Activated CD4-positive, alpha-beta memory T cell treated with anti-CD3 and anti-CD28 coated beads for 36 hours (primary cell): ENCODE measurements at regions not wholly inside any gene's neighbourhood (a gene's known extent, or its start where the extent isn't known, plus 50 kb on each side); places are given as distances from the start of the nearest gene placed in this dataset.
"Not testable (repeated sequence)": the region's sequence is repeated elsewhere in the genome, so short reads cannot be mapped to it uniquely, and the experiment has no call there.

ENCODE experiments used
- CTCF ChIA-PET: fragments of 350-600 bp; sonication (Branson Sonifier 250); formaldehyde crosslinking; loops from one replicate; lab custom pipeline; 2021; ENCODE audit warnings: antibody characterized with exemption, inconsistent platforms; lab: Charles Lee
- POLR2A ChIA-PET: fragments of 350-600 bp; sonication (Branson Sonifier 250); formaldehyde crosslinking; loops from one replicate; lab custom pipeline; 2021; ENCODE audit warnings: antibody characterized with exemption; lab: Charles Lee
- DNase-seq: peaks from one replicate; pipeline ENCODE4 v3.0.0-alpha.2; 2020
- H3K27ac Mint-ChIP-seq: one replicate; pipeline ENCODE4 v1.8.0; 2021; ENCODE audit warnings: mixed read lengths
- H3K27me3 Mint-ChIP-seq: one replicate; pipeline ENCODE4 v1.8.0; 2021; ENCODE audit warnings: mixed read lengths
- H3K36me3 Mint-ChIP-seq: one replicate; pipeline ENCODE4 v1.8.0; 2021; ENCODE audit warnings: mixed read lengths
- H3K4me1 Mint-ChIP-seq: one replicate; pipeline ENCODE4 v1.8.0; 2021; ENCODE audit warnings: low read depth, mixed read lengths
- H3K4me3 Mint-ChIP-seq: one replicate; pipeline ENCODE4 v1.8.0; 2021; ENCODE audit warnings: mild to moderate bottlenecking, mixed read lengths
- H3K9me3 Mint-ChIP-seq: one replicate; pipeline ENCODE4 v1.8.0; 2021; ENCODE audit warnings: mixed read lengths
- intact Hi-C: fragments of 100-400 bp; cut with micrococcal nuclease; formaldehyde crosslinking; loops from one replicate; pipeline ENCODE4 v1.15.1; 2023

DNA sequence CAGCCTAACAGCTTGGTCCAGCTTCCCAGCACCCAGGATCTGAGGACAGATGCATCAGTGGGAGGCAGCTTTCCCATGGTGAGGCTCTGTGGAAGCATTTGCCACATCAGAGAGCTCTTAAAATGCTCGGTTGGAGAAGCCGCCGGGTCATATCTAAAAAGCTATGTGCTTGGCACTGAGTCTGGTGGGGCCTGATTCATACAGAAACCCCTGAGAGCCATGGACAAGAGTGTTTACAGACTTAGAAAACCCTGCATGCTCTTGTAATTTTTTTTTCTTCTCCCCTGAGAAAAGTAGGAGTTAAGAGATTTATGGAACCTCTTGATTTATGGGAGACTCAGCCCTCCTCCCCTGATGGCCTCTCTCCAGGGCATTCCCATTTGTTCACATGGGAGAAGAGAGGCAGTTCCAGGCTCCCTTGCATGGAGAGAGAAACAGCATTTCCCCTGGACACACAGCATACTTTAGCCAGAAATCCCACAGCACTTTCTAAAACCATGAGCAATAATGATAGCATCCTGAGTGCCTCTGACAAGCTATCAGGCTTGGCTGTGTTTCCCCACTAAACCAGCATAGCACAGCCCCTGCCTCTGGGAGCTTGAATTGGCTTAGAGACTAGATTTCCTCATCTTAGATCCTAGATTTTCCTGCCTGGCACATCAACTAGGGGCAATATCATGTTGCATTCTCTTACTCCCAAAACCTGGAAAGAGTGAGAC, 322.1 kb upstream of the AUTS2 start:
- intact Hi-C loops: no loop called here
- H3K27ac Mint-ChIP-seq: no peak overlapping the region
- no peak overlapping the region for H3K4me3 Mint-ChIP-seq
- no peaks in the 10 kb centered on the region for H3K27me3 Mint-ChIP-seq
- ChIA-PET CTCF (no interaction called here), POLR2A (no interaction called here)
- no peaks in the 10 kb centered on the region for H3K36me3 Mint-ChIP-seq
- H3K4me1 Mint-ChIP-seq: no peaks in the 10 kb centered on the region
- no peak for DNase-seq
- peaks cover 10% of the 10 kb centered on the region for H3K9me3 Mint-ChIP-seq

DNA sequence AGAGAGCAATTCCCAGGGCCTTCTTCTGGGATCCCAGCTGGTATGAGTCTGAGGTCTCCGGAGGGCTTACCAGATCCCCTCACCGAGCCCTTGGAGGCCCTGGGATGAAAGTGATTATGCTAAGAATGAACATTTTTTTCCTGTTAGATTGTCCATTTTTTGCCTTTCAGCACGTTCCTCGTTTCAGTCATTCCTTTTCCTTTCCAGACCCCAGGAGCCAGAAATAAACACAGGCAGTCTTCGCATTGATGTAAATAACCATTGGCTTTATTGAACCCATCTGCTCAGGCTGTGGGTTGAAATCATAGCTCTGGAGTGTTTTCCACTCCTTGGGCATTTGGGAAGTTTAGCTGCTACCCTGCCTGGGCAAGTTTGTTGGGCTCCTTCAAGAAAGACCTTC, 320.9 kb upstream of the AUTS2 start:
- ChIA-PET POLR2A (no interaction called here), CTCF (no interaction called here)
- no peaks in the 10 kb centered on the region for H3K4me1 Mint-ChIP-seq
- intact Hi-C loops: no loop called here
- peaks cover 17% of the 10 kb centered on the region for H3K9me3 Mint-ChIP-seq
- H3K27me3 Mint-ChIP-seq: no peaks in the 10 kb centered on the region
- H3K36me3 Mint-ChIP-seq: no peaks in the 10 kb centered on the region
- H3K4me3 Mint-ChIP-seq: no peak overlapping the region
- DNase-seq: no peak
- no peak overlapping the region for H3K27ac Mint-ChIP-seq

DNA sequence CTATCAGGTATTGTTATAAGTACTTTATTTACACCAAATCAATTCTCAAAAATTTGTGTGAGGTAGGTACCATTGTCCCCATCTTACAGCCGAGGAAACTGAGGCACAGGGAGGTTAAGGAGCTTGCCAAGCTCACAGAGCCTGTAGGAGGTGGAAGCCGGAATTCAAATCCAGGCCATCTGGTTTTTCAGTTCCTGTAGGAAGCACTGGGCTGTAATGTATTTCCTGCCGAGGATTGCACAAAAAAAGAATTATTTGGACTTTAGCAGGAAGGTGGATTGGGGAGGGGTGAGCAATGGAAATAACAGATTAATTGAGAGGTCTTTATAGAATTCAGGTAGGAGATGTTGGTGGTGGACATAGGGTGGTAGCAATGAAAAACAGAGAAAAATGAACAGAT, 315.3 kb upstream of the AUTS2 start:
- intact Hi-C loops: no loop called here
- ChIA-PET POLR2A (no interaction called here), CTCF (no interaction called here)
- Mint-ChIP-seq H3K27me3 (no peaks in the 10 kb centered on the region), H3K4me1 (no peaks in the 10 kb centered on the region), H3K36me3 (no peaks in the 10 kb centered on the region), H3K27ac (no peak overlapping the region), H3K4me3 (no peak overlapping the region), H3K9me3 (peaks cover 34% of the 10 kb centered on the region)
- no peak for DNase-seq

DNA sequence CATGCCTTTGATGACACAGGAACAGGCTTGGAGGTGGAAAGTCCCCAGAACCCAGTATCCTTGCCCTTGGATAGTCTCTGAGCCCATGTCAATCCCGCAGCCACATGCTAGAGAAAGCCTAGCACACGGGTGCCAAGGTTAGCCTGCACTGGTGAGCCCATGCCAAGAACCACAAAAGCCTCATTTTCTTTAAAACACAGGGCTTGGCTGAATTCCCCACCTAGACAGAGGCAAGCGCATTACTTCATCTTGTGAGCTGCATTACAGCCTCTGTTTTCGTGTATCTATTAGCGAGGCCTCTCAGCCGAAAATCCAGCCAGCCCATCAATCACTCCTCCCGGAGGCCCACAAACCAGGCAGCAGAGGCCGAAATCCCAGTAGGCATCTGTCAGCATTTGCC, 314.9 kb upstream of the AUTS2 start:
- DNase-seq: no peak
- intact Hi-C loops: no loop called here
- H3K9me3 Mint-ChIP-seq: peaks cover 34% of the 10 kb centered on the region
- H3K27me3 Mint-ChIP-seq: no peaks in the 10 kb centered on the region
- H3K4me3 Mint-ChIP-seq: no peak overlapping the region
- ChIA-PET CTCF (no interaction called here), POLR2A (no interaction called here)
- no peaks in the 10 kb centered on the region for H3K36me3 Mint-ChIP-seq
- no peak overlapping the region for H3K27ac Mint-ChIP-seq
- no peaks in the 10 kb centered on the region for H3K4me1 Mint-ChIP-seq

DNA sequence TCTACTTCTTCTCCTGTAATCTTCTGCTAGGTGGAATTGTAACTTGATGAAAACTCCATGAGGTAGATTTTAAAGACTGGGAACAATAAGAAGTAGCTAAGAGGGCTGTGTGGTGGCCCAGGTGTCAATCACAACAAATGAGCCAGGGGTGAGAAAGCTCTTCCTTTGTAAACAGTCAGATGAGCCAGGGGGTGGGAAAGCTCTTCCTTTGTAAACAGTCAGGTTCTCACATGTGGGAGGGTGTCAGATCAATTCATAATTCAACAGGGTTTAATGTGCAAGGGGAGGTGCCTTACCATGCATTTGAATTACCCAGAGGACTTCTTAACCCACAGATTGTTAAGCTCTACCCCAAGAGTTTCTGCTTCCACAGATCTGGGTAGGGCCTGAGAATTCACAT, 312.4 kb upstream of the AUTS2 start:
- Mint-ChIP-seq H3K27me3 (no peaks in the 10 kb centered on the region), H3K4me3 (no peak overlapping the region), H3K36me3 (no peaks in the 10 kb centered on the region), H3K27ac (no peak overlapping the region), H3K4me1 (no peaks in the 10 kb centered on the region), H3K9me3 (peaks cover 26% of the 10 kb centered on the region)
- POLR2A ChIA-PET: interaction anchor here (0.5 kb wide), 1 partner anchor 248 kb away, joined by 4 read pairs; no protein-coding TSS in a partner anchor
- CTCF ChIA-PET: interaction anchor here (0.6 kb wide), 1 partner anchor 1659 kb away, joined by 3 read pairs; no protein-coding TSS in a partner anchor
- DNase-seq: no peak
- intact Hi-C loops: no loop called here

DNA sequence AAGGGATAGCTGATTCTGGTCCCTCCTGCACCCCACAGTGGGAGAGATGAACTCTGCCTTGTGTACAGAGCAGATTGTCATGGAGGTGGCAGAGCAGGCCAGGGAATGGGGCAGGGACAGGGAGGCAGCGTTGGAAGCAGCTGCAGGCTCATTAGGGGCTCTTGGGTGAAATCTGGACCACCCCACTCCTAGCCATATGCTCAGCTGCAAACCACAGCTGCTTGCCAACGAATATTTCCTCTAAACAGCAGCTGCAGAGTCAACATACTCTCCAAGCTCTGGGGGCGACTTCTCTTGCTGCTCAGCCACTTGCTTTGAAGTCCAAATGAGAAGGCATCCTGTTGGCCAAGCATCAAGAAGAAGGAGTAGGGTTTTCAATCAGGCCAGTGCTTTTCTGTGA, 302.3 kb upstream of the AUTS2 start:
- Mint-ChIP-seq H3K4me3 (no peak overlapping the region), H3K4me1 (no peaks in the 10 kb centered on the region), H3K27me3 (no peaks in the 10 kb centered on the region), H3K9me3 (peaks cover 18% of the 10 kb centered on the region), H3K36me3 (no peaks in the 10 kb centered on the region), H3K27ac (no peak overlapping the region)
- intact Hi-C loops: no loop called here
- DNase-seq: no peak
- ChIA-PET CTCF (no interaction called here), POLR2A (no interaction called here)

DNA sequence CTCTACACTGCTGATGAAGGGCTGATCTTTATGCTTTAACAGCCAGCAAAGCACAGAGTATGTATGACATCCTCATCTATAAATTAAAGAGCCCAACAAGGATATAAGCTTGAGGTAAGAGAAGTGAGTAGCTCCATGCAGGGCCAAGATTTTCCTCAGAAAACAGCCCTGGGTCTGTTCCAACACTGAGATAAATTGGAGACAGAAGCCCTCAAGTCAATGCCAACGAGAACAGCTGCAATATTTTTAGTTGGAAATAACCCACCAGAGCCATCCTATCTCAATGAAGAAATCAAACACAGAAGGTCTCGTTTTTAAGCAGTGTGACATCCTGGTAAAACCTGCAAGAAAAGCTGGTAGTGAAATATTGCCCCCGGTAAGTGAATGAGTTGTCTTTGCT, 297.0 kb upstream of the AUTS2 start:
- Mint-ChIP-seq H3K4me1 (no peaks in the 10 kb centered on the region), H3K27ac (no peak overlapping the region), H3K36me3 (no peaks in the 10 kb centered on the region), H3K9me3 (peaks cover 19% of the 10 kb centered on the region), H3K27me3 (no peaks in the 10 kb centered on the region), H3K4me3 (no peak overlapping the region)
- intact Hi-C loops: no loop called here
- POLR2A ChIA-PET: no interaction called here
- DNase-seq: no peak
- CTCF ChIA-PET: no interaction called here

DNA sequence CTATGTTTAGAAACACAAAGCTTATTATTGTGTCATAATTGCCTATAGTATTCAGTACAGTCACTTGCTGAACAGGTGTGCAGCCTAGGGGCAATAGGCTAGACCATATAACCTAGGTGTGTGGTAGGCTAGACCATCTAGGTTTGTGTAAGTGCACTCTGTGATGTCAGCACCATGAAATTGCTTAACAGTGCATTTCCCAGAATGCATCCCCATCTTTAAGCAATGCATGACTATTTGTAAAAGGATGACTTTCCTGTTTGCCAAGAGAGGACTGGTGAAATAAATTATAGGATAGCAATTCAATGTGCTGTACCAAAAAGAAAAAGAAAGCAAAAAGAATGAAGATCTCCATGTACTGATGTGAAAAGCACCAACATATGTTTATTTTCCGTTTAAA, 288.7 kb upstream of the AUTS2 start:
- H3K9me3 Mint-ChIP-seq: peaks cover 4% of the 10 kb centered on the region
- intact Hi-C loops: no loop called here
- no peak overlapping the region for H3K27ac Mint-ChIP-seq
- ChIA-PET POLR2A (no interaction called here), CTCF (no interaction called here)
- no peak overlapping the region for H3K4me3 Mint-ChIP-seq
- DNase-seq: no peak
- H3K27me3 Mint-ChIP-seq: no peaks in the 10 kb centered on the region
- H3K36me3 Mint-ChIP-seq: no peaks in the 10 kb centered on the region
- H3K4me1 Mint-ChIP-seq: no peaks in the 10 kb centered on the region

DNA sequence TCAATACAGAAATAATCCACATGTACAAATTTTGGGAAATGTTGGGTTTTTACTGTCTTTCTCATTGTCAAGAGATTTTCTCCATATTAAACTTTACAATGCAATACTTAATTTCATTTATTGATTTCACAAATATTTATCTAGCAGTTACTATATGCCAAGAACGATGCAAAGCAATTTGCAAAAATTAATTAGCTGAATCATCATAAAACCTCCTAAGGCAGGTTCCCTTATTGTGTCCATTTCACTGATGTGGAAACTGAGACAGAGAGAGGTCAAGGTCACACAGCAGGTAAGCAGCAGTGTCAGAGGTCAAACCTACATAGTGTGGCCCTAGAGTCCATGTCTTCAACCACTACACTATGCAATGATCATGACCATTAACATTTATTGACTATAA, 286.8 kb upstream of the AUTS2 start:
- Mint-ChIP-seq H3K4me1 (no peaks in the 10 kb centered on the region), H3K9me3 (peaks cover 6% of the 10 kb centered on the region), H3K36me3 (no peaks in the 10 kb centered on the region), H3K27me3 (no peaks in the 10 kb centered on the region), H3K4me3 (no peak overlapping the region), H3K27ac (no peak overlapping the region)
- POLR2A ChIA-PET: no interaction called here
- no peak for DNase-seq
- intact Hi-C loops: no loop called here
- CTCF ChIA-PET: no interaction called here

DNA sequence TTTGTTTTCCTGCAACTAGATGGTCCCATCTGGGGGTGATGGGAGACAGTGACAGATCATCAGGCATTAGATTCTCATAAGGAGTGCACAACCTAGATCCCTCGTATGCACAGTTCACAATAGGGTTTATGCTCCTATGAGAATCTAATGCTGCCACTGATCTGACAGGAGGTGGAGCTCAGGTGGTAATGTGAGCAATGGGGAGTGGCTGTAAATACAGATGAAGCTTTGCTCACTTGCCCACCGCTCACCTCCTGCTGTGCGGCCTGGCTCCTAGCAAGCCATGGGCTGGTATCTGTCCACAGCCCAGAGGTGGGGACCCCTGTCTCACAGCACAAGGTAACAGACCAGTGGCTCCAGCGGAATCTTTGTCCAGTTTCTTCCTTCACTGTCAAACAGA, 284.4 kb upstream of the AUTS2 start:
- H3K4me1 Mint-ChIP-seq, intact Hi-C loops, DNase-seq, POLR2A ChIA-PET, H3K36me3 Mint-ChIP-seq, CTCF ChIA-PET, H3K27ac Mint-ChIP-seq, H3K9me3 Mint-ChIP-seq, H3K27me3 Mint-ChIP-seq, H3K4me3 Mint-ChIP-seq: not testable (repeated sequence)

DNA sequence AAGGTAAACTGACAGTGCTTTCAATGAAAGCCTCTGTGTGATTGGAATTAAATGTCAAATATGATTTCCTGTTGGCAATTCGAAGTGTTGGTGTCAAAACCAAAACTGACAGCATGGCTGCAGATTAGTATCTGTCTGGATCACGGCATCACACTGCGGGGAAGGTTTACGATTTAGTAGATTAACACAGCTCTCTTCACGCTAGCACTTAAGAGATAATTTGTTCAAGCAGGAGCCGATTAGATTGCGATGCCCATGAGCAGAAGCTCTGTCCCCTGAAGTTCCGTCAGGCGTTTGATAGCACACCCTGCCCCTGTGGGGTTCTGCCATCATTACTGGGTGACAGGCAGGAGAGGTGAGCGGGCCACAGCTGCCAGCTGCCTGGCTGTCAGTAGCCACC, 279.5 kb upstream of the AUTS2 start:
- ChIA-PET CTCF (no interaction called here), POLR2A (no interaction called here)
- Mint-ChIP-seq H3K36me3 (no peaks in the 10 kb centered on the region), H3K4me3 (no peak overlapping the region), H3K27ac (no peak overlapping the region), H3K4me1 (no peaks in the 10 kb centered on the region), H3K27me3 (no peaks in the 10 kb centered on the region), H3K9me3 (peaks cover 12% of the 10 kb centered on the region)
- intact Hi-C loops: no loop called here
- DNase-seq: no peak

DNA sequence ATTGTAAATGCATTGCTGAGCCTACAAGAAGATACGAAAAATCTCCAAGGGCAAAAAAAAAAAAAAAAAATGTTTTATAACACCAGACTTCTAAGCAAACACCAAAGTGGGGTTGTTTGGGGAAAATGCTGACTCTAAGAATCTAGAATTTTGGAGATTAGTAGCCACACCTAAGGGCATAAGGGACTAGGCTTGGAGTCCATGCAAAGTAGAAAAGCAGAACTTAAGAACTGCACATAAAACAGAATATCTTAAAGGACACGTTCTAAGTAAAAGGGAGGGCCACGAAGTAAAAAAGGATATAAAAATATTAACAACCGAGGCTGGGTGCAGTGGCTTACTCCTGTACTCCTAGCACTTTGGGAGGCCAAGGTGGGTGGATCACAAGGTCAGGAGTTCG, 269.8 kb upstream of the AUTS2 start:
- CTCF ChIA-PET: no interaction called here
- Mint-ChIP-seq H3K4me1 (no peaks in the 10 kb centered on the region), H3K4me3 (no peak overlapping the region), H3K36me3 (no peaks in the 10 kb centered on the region), H3K9me3 (peaks cover 21% of the 10 kb centered on the region), H3K27ac (no peak overlapping the region), H3K27me3 (no peaks in the 10 kb centered on the region)
- POLR2A ChIA-PET: no interaction called here
- no peak for DNase-seq
- intact Hi-C loops: no loop called here

DNA sequence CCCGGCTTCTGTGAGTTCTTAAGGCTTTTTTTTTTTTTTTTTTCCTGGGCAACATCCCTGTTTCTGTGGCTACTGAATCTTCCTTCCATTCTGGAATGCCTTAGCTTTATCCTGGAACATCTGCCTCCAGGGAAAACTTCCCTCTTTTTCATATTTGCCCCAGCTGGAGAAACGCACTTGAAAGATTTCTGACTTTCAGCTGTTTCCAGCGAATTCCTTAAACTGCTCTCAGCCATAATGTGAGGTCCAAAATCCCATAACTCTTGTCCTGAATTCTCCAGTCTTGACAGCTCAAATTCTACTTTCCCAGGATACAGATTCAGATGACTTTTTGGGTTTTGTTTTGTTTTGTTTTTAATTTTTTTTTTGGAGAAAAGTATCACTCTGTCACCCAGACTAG, 263.6 kb upstream of the AUTS2 start:
- Mint-ChIP-seq H3K4me3 (no peak overlapping the region), H3K9me3 (peaks cover 31% of the 10 kb centered on the region), H3K36me3 (no peaks in the 10 kb centered on the region), H3K4me1 (no peaks in the 10 kb centered on the region), H3K27ac (no peak overlapping the region), H3K27me3 (no peaks in the 10 kb centered on the region)
- no peak for DNase-seq
- ChIA-PET CTCF (interaction anchor here (0.6 kb wide), 1 partner anchor 133 kb away, joined by 3 read pairs; no protein-coding TSS in a partner anchor), POLR2A (no interaction called here)
- intact Hi-C loops: no loop called here
